Hepatocyte (in vitro differentiated cells): ENCODE measurements at regions not wholly inside any gene's neighbourhood (a gene's known extent, or its start where the extent isn't known, plus 50 kb on each side); places are given as distances from the start of the nearest gene placed in this dataset.

Experiments
- DNase-seq: peaks from one replicate; pipeline ENCODE4 v3.0.0-alpha.2; 2016; ENCODE audit warnings: low spot score
- H2AFZ ChIP-seq: fragments of 200-600 bp; sonication (generic); 2 replicates; pipeline ENCODE4 v1.6.0; 2016; ENCODE audit warnings: antibody characterized with exemption, mild to moderate bottlenecking
- H3K27ac ChIP-seq: fragments of 200-600 bp; sonication (generic); 2 replicates; pipeline ENCODE4 v1.5.1; 2016; ENCODE audit warnings: mild to moderate bottlenecking
- H3K27me3 ChIP-seq: fragments of 200-600 bp; sonication (generic); 2 replicates; pipeline ENCODE4 v1.6.1; 2016
- H3K36me3 ChIP-seq: fragments of 200-600 bp; sonication (generic); replicated peaks from 2 replicates; pipeline ENCODE4 v1.5.1; 2016; ENCODE audit warnings: low read depth; ENCODE audit not compliant: insufficient read depth
- H3K4me1 ChIP-seq: fragments of 200-600 bp; sonication (generic); 2 replicates; pipeline ENCODE4 v1.5.1; 2016; ENCODE audit warnings: mild to moderate bottlenecking, moderate library complexity; ENCODE audit not compliant: insufficient read depth
- H3K4me2 ChIP-seq: fragments of 200-600 bp; sonication (generic); 2 replicates; pipeline ENCODE4 v1.6.0; 2016
- H3K4me3 ChIP-seq: fragments of 200-600 bp; sonication (generic); 2 replicates; pipeline ENCODE4 v1.5.1; 2016; ENCODE audit warnings: mild to moderate bottlenecking
- H3K79me2 ChIP-seq: fragments of 200-600 bp; sonication (generic); 2 replicates; pipeline ENCODE4 v1.6.0; 2017; ENCODE audit warnings: mild to moderate bottlenecking
- H3K9me2 ChIP-seq: fragments of 200-600 bp; sonication (generic); replicated peaks from 2 replicates; pipeline ENCODE4 v1.6.0; 2017; ENCODE audit warnings: mild to moderate bottlenecking; ENCODE audit not compliant: insufficient read depth
- H3K9me3 ChIP-seq: fragments of 200-600 bp; sonication (generic); 2 replicates; pipeline ENCODE4 v1.5.1; 2016; ENCODE audit warnings: low read depth, mild to moderate bottlenecking
- H4K20me1 ChIP-seq: fragments of 200-600 bp; sonication (generic); 2 replicates; pipeline ENCODE4 v1.6.0; 2016; ENCODE audit warnings: mild to moderate bottlenecking; ENCODE audit not compliant: insufficient read depth, poor library complexity, severe bottlenecking
- EZH2 ChIP-seq: fragments of 200-600 bp; sonication (generic); IDR thresholded peaks from 2 replicates; pipeline ENCODE4 v1.6.1; 2016; ENCODE audit warnings: antibody characterized with exemption, mild to moderate bottlenecking, borderline replicate concordance
- EZH2phosphoT487 ChIP-seq: fragments of 200-600 bp; sonication (generic); IDR thresholded peaks from one replicate; pipeline ENCODE4 v1.6.1; 2018; ENCODE audit warnings: antibody characterized with exemption, mild to moderate bottlenecking, low read depth, moderate library complexity; ENCODE audit not compliant: unreplicated experiment, severe bottlenecking
- WGBS: methylation state at CpG from one replicate; pipeline ENCODE4 v1.1.6; 2016; ENCODE audit warnings: low lambda C conversion rate; ENCODE audit errors: missing lambda C conversion rate; 5-methylcytosine and 5-hydroxymethylcytosine counted together
- TF ChIP-seq, protein P1 (sequence below): fragments of 200-600 bp; sonication (generic); IDR thresholded peaks from 2 replicates; pipeline ENCODE4 v1.5.1; 2016; ENCODE audit warnings: antibody characterized with exemption, mild to moderate bottlenecking; ENCODE audit not compliant: poor library complexity

DNA sequence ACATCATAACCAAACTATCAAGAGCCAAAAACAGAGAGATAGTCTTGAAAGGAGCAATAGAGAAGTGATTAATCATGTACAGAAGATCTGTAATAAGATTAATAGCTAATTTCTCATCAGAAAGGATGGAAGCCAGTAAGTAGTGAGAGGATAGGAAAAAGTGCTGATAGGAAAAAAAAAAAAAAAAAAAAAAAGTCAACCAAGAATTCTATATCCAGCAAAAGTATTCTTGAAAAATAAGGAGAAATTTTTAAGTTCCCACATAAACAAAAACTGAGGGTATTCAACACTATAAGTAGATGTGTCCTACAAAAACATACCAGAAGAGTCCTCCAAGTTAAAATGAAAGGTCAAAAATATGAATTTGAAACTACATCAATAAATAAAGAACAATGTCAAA is 218.7 kb upstream of the GPC6 start:
- Histone ChIP-seq H3K27ac (no peak overlapping the region), H3K4me3 (no peak overlapping the region), H3K27me3 (no peaks in the 10 kb centered on the region), H3K4me1 (no peaks in the 10 kb centered on the region), H3K9me3 (no peaks in the 10 kb centered on the region), H3K36me3 (no peaks in the 10 kb centered on the region), H3K4me2 (no peak overlapping the region), H2AFZ (no peak overlapping the region), H4K20me1 (no peaks in the 10 kb centered on the region), H3K9me2 (no peaks in the 10 kb centered on the region), H3K79me2 (no peaks in the 10 kb centered on the region)
- DNase-seq, result no peak
- TF ChIP-seq EZH2phosphoT487 (no peak), EZH2 (no peak)
- TF ChIP-seq, protein P1, sequence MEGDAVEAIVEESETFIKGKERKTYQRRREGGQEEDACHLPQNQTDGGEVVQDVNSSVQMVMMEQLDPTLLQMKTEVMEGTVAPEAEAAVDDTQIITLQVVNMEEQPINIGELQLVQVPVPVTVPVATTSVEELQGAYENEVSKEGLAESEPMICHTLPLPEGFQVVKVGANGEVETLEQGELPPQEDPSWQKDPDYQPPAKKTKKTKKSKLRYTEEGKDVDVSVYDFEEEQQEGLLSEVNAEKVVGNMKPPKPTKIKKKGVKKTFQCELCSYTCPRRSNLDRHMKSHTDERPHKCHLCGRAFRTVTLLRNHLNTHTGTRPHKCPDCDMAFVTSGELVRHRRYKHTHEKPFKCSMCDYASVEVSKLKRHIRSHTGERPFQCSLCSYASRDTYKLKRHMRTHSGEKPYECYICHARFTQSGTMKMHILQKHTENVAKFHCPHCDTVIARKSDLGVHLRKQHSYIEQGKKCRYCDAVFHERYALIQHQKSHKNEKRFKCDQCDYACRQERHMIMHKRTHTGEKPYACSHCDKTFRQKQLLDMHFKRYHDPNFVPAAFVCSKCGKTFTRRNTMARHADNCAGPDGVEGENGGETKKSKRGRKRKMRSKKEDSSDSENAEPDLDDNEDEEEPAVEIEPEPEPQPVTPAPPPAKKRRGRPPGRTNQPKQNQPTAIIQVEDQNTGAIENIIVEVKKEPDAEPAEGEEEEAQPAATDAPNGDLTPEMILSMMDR, result no peak

DNA sequence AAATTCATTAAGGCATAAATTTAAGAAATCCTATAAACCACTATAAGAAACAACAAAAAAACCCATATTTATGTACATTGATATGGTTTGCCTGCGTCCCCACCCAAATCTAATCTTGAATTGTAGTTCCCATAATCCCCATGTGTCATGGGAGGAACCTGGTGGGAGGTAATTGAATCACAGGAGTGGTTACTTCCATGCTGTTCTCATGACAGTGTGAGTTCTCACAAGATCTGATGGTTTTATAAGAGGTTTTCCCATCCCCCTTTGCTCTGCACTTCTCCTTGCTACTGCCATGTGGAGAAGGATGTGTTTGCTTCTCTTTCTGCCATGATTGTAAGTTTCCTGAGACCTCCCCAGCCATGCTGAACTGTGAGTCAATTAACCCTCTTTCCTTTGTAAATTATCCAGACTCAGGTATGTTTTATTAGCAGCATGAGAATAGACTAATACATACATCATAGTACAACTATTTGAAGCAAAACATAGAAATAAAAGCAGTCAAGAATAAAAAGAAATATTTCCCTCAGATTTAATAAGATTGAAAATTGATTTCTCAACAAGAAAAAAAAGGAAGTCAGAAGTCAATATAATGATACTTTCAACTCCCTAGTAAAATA is 209.0 kb upstream of the GPC6 start:
- Histone ChIP-seq H3K27ac (no peak overlapping the region), H3K27me3 (no peaks in the 10 kb centered on the region), H3K36me3 (no peaks in the 10 kb centered on the region), H3K4me1 (no peaks in the 10 kb centered on the region), H2AFZ (no peak overlapping the region), H3K79me2 (no peaks in the 10 kb centered on the region), H4K20me1 (no peaks in the 10 kb centered on the region), H3K9me3 (no peaks in the 10 kb centered on the region), H3K4me2 (no peak overlapping the region), H3K9me2 (no peaks in the 10 kb centered on the region), H3K4me3 (no peak overlapping the region)
- DNase-seq, result no peak
- 84% methylated on average over 1 of the region's 1 CpG for WGBS
- no peak for TF ChIP-seq EZH2phosphoT487
- TF ChIP-seq EZH2, result no peak
- TF ChIP-seq, protein P1, result no peak

- Histone ChIP-seq H3K4me3 (no peak overlapping the region), H2AFZ (no peak overlapping the region), H3K27me3 (no peaks in the 10 kb centered on the region), H3K79me2 (no peaks in the 10 kb centered on the region), H3K9me2 (no peaks in the 10 kb centered on the region), H3K36me3 (no peaks in the 10 kb centered on the region), H4K20me1 (no peaks in the 10 kb centered on the region), H3K4me1 (no peaks in the 10 kb centered on the region), H3K4me2 (no peak overlapping the region), H3K9me3 (no peaks in the 10 kb centered on the region), H3K27ac (no peak overlapping the region)
- 32% methylated on average over 1 of the region's 1 CpG for WGBS
- no peak for TF ChIP-seq EZH2phosphoT487
- TF ChIP-seq, protein P1, result no peak
- TF ChIP-seq EZH2, result no peak
- no peak for DNase-seq
Measured at GRCh38 chr13:93023929-93024328, 202.7 kb upstream of the GPC6 start.

DNA sequence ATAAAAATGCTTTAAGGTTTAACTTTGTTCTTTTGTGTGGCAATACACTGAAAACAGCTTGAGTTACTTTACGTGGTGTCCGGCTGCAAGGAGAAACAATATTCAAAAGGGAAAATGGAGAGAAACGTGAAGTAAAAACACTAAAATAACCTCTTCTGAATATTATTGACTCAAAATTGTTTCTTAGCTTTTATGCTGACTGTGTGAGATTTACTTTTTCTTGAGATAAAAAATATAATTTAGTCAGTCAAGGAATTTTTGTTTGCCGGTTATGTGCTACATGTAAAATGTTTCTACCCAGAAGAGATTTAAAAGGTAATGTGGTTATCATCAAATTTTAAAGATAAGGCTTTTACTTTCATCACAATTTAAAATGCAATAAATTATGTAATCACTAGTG is 200.6 kb upstream of the GPC6 start:
- H3K4me3 ChIP-seq, result no peak overlapping the region
- H3K9me3 ChIP-seq, result no peaks in the 10 kb centered on the region
- no peak for DNase-seq
- no peak overlapping the region for H3K27ac ChIP-seq
- H3K79me2 ChIP-seq, result no peaks in the 10 kb centered on the region
- no peak overlapping the region for H2AFZ ChIP-seq
- H4K20me1 ChIP-seq, result no peaks in the 10 kb centered on the region
- no peaks in the 10 kb centered on the region for H3K36me3 ChIP-seq
- WGBS, result 86% methylated on average over 4 of the region's 4 CpGs
- no peaks in the 10 kb centered on the region for H3K4me1 ChIP-seq
- no peak overlapping the region for H3K4me2 ChIP-seq
- H3K9me2 ChIP-seq, result no peaks in the 10 kb centered on the region
- H3K27me3 ChIP-seq, result no peaks in the 10 kb centered on the region
- no peak for TF ChIP-seq EZH2phosphoT487
- TF ChIP-seq, protein P1, result no peak
- no peak for TF ChIP-seq EZH2
